Keratinocyte (primary cell): ENCODE measurements at regions not wholly inside any gene's neighbourhood (a gene's known extent, or its start where the extent isn't known, plus 50 kb on each side); places are given as distances from the start of the nearest gene placed in this dataset.

ENCODE experiments used
- DNase-seq: peaks from one replicate; pipeline ENCODE4 v3.0.0-alpha.2; 2011; ENCODE audit warnings: low read depth, missing footprints, low spot score
- FAIRE-seq: peaks from 2 replicates; lab custom pipeline; 2011; peaks lifted over from hg19 to GRCh38; lab: Jason Lieb, UNC
- H2AFZ ChIP-seq: 2 replicates; pipeline ENCODE4 v1.6.0; 2012; ENCODE audit warnings: low read length, control low read depth, inconsistent platforms; ENCODE audit not compliant: control insufficient read depth
- H3K27ac ChIP-seq: 2 replicates; pipeline ENCODE4 v1.5.1; 2011; ENCODE audit warnings: low read length; ENCODE audit not compliant: control insufficient read depth, insufficient read depth
- H3K27me3 ChIP-seq: 3 replicates; pipeline ENCODE4 v1.6.0; 2011; ENCODE audit warnings: low read length; ENCODE audit not compliant: control insufficient read depth, insufficient read depth; ENCODE audit errors: extremely low read depth
- H3K36me3 ChIP-seq, 2 experiments: 2 replicates in 1 of 2; 3 replicates in 1 of 2; pipeline ENCODE4 v1.5.1; 2011; ENCODE audit warnings: low read length in 2 of 2, mild to moderate bottlenecking in 1 of 2; ENCODE audit not compliant: control insufficient read depth in 2 of 2, insufficient read depth in 2 of 2; ENCODE audit errors: extremely low read depth in 1 of 2
- H3K4me1 ChIP-seq: 3 replicates; pipeline ENCODE4 v1.5.1; 2011; ENCODE audit warnings: low read length; ENCODE audit not compliant: control insufficient read depth, insufficient read depth; ENCODE audit errors: extremely low read depth
- H3K4me2 ChIP-seq: 3 replicates; pipeline ENCODE4 v1.6.0; 2011; ENCODE audit warnings: low read depth, low read length; ENCODE audit not compliant: control insufficient read depth, insufficient read depth; ENCODE audit errors: extremely low read depth
- H3K4me3 ChIP-seq, 3 experiments: fragments of 200-600 bp in 1 of 3; sonication (generic) in 1 of 3; 2 replicates in 2 of 3; 3 replicates in 1 of 3; pipeline ENCODE4 v1.5.1; 2011 to 2016; ENCODE audit warnings: low read length in 3 of 3, mild to moderate bottlenecking in 3 of 3, control low read depth in 2 of 3, inconsistent platforms in 1 of 3, low read depth in 1 of 3, mixed read lengths in 1 of 3, mixed run types in 1 of 3, moderate library complexity in 1 of 3; ENCODE audit not compliant: control insufficient read depth in 2 of 3, insufficient read depth in 2 of 3; ENCODE audit errors: extremely low read depth in 1 of 3
- H3K79me2 ChIP-seq: 2 replicates; pipeline ENCODE4 v1.6.0; 2012; ENCODE audit warnings: low read length; ENCODE audit not compliant: control insufficient read depth, insufficient read depth
- H3K9ac ChIP-seq: 3 replicates; pipeline ENCODE4 v1.6.0; 2011; ENCODE audit warnings: low read length; ENCODE audit not compliant: control insufficient read depth, insufficient read depth; ENCODE audit errors: extremely low read depth
- H3K9me1 ChIP-seq: 3 replicates; pipeline ENCODE4 v1.6.0; 2011; ENCODE audit warnings: low read length; ENCODE audit not compliant: control insufficient read depth, insufficient read depth; ENCODE audit errors: extremely low read depth
- H3K9me3 ChIP-seq: 2 replicates; pipeline ENCODE4 v1.5.1; 2012; ENCODE audit warnings: low read depth, low read length; ENCODE audit not compliant: control insufficient read depth
- H4K20me1 ChIP-seq: 3 replicates; pipeline ENCODE4 v1.6.0; 2011; ENCODE audit warnings: low read length; ENCODE audit not compliant: control insufficient read depth, insufficient read depth; ENCODE audit errors: extremely low read depth
- EZH2 ChIP-seq: IDR thresholded peaks from one replicate; pipeline ENCODE4 v1.6.1; 2012; ENCODE audit warnings: inconsistent platforms, mild to moderate bottlenecking, low read length, moderate library complexity
- dilution Hi-C: fragments of 300-500 bp; cut with MboI; formaldehyde crosslinking; loops from one replicate; pipeline ENCODE4 v1.7.0; 2020; ENCODE audit warnings: low sequenced_read_pairs; ENCODE audit not compliant: extremely low pct_ligation_motif_present
- TF ChIP-seq, protein P1 (sequence below), 3 experiments: IDR thresholded peaks in 1 of 3; conservative IDR thresholded peaks in 1 of 3; optimal IDR thresholded peaks in 1 of 3; 2 replicates in 2 of 3; 3 replicates in 1 of 3; pipeline versions ENCODE3 to v1.5.1; 2011; ENCODE audit warnings: low read length in 3 of 3, mild to moderate bottlenecking in 3 of 3, moderate library complexity in 2 of 3, control low read depth in 1 of 3, inconsistent platforms in 1 of 3; ENCODE audit not compliant: insufficient read depth in 2 of 3; ENCODE audit errors: extremely low read depth in 1 of 3

- FAIRE-seq = no peak
- Histone ChIP-seq H3K36me3 (no peaks in the 10 kb centered on the region), H3K4me2 (no peak overlapping the region), H3K9ac (no peak overlapping the region), H4K20me1 (no peaks in the 10 kb centered on the region), H3K4me1 (no peaks in the 10 kb centered on the region), H3K4me3 (no peak overlapping the region), H3K79me2 (no peaks in the 10 kb centered on the region), H3K9me1 (no peaks in the 10 kb centered on the region), H2AFZ (no peak overlapping the region), H3K27me3 (peaks cover 2% of the 10 kb centered on the region), H3K9me3 (no peaks in the 10 kb centered on the region), H3K27ac (no peak overlapping the region)
- DNase-seq = no peak
- dilution Hi-C loops = no loop called here
- TF ChIP-seq EZH2 = no peak
- TF ChIP-seq, protein P1, sequence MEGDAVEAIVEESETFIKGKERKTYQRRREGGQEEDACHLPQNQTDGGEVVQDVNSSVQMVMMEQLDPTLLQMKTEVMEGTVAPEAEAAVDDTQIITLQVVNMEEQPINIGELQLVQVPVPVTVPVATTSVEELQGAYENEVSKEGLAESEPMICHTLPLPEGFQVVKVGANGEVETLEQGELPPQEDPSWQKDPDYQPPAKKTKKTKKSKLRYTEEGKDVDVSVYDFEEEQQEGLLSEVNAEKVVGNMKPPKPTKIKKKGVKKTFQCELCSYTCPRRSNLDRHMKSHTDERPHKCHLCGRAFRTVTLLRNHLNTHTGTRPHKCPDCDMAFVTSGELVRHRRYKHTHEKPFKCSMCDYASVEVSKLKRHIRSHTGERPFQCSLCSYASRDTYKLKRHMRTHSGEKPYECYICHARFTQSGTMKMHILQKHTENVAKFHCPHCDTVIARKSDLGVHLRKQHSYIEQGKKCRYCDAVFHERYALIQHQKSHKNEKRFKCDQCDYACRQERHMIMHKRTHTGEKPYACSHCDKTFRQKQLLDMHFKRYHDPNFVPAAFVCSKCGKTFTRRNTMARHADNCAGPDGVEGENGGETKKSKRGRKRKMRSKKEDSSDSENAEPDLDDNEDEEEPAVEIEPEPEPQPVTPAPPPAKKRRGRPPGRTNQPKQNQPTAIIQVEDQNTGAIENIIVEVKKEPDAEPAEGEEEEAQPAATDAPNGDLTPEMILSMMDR (optimal IDR thresholded peaks at IDR 0.05 in 1 of 3, IDR thresholded peaks at IDR 0.05 in 1 of 3, conservative IDR thresholded peaks at IDR 0.05 in 1 of 3; ENCODE audit: extremely low read depth in 1 of 3, insufficient read depth in 2 of 3, low read length in 3 of 3) = no peak
These were observed 107.2 kb upstream of the RASGRP1 start for GRCh38 chr15:38671675-38672254.

- Histone ChIP-seq H3K4me2 (no peak overlapping the region), H3K9ac (no peak overlapping the region), H3K9me3 (no peaks in the 10 kb centered on the region), H3K4me3 (no peak overlapping the region), H3K27me3 (peaks cover 2% of the 10 kb centered on the region), H2AFZ (no peak overlapping the region), H3K36me3 (no peaks in the 10 kb centered on the region), H3K9me1 (no peaks in the 10 kb centered on the region), H3K27ac (no peak overlapping the region), H3K4me1 (no peaks in the 10 kb centered on the region), H3K79me2 (no peaks in the 10 kb centered on the region), H4K20me1 (no peaks in the 10 kb centered on the region)
- no peak for DNase-seq
- no peak for TF ChIP-seq EZH2
- TF ChIP-seq, protein P1 (optimal IDR thresholded peaks at IDR 0.05 in 1 of 3, IDR thresholded peaks at IDR 0.05 in 1 of 3, conservative IDR thresholded peaks at IDR 0.05 in 1 of 3; ENCODE audit: extremely low read depth in 1 of 3, insufficient read depth in 2 of 3, low read length in 3 of 3) = no peak
- no peak for FAIRE-seq
- dilution Hi-C loops = no loop called here
These were observed 107.7 kb upstream of the RASGRP1 start for GRCh38 chr15:38672273-38672672.
